ENCODE measurements at regions not wholly inside any gene's neighbourhood (a gene's known extent, or its start where the extent isn't known, plus 50 kb on each side); places are given as distances from the start of the nearest gene placed in this dataset.

GRCh38 chr7:81600608-81601007, 169.2 kb downstream of the HGF start:
- H3K9ac ChIP-seq (replicated peaks; ENCODE audit: extremely low read depth, insufficient read depth, low read length): no peak overlapping the region
- H2AFZ ChIP-seq (ENCODE audit: low read depth, low read length): no peak overlapping the region
- FAIRE-seq: no peak
- BruUV-seq (replicated peaks): no TSS peak
- no peak for DNase-seq (ENCODE audit: low read depth, low spot score)
- H3K4me2 ChIP-seq (ENCODE audit: insufficient read depth, low read length): no peak overlapping the region
- H3K4me3 ChIP-seq (replicated peaks in 1 of 3; ENCODE audit: insufficient read depth in 1 of 3, low read depth in 1 of 3, low read length in 3 of 3): no peak overlapping the region
- intact Hi-C loops (cut with micrococcal nuclease) (no loop called here), dilution Hi-C loops (cut with MboI; ENCODE audit: extremely low pct_ligation_motif_present, low sequenced_read_pairs) (no loop called here)
- ChIA-PET CTCF (no interaction called here), POLR2A (no interaction called here)
- no peaks in the 10 kb centered on the region for H4K20me1 ChIP-seq (replicated peaks; ENCODE audit: control insufficient read depth, extremely low read depth, insufficient read depth, low read length)
- H3K9me1 ChIP-seq (replicated peaks; ENCODE audit: control insufficient read depth, extremely low read depth, insufficient read depth, low read length): no peaks in the 10 kb centered on the region
- H3K36me3 ChIP-seq (ENCODE audit: control insufficient read depth in 2 of 2, extremely low read depth in 1 of 2, insufficient read depth in 2 of 2, low read length in 2 of 2): no peaks in the 10 kb centered on the region
- no peaks in the 10 kb centered on the region for H3K79me2 ChIP-seq (ENCODE audit: control insufficient read depth, insufficient read depth, low read length)
- H3K4me1 ChIP-seq (ENCODE audit: control insufficient read depth, extremely low read depth, insufficient read depth, low read length): no peaks in the 10 kb centered on the region
- no peak for TF ChIP-seq EZH2 (IDR thresholded peaks at IDR 0.05; ENCODE audit: borderline replicate concordance, low read depth, low read length, severe bottlenecking)
- no peak for TF ChIP-seq GATA2 (IDR thresholded peaks at IDR 0.05; ENCODE audit: insufficient read depth, insufficient read length, low read depth, low read length)
- TF ChIP-seq MAX (IDR thresholded peaks at IDR 0.05; ENCODE audit: insufficient read depth, insufficient read length): no peak
- TF ChIP-seq POLR2AphosphoS5 (IDR thresholded peaks at IDR 0.05; ENCODE audit: insufficient read depth, low read depth, low read length): no peak
- TF ChIP-seq POLR2A (IDR thresholded peaks at IDR 0.05; ENCODE audit: low read depth, low read length): no peak
- TF ChIP-seq JUN (IDR thresholded peaks at IDR 0.05; ENCODE audit: borderline replicate concordance, insufficient read depth, insufficient read length, low read depth): no peak
- TF ChIP-seq FOS (IDR thresholded peaks at IDR 0.05; ENCODE audit: borderline replicate concordance, insufficient read depth, low read length): no peak
- no peak for TF ChIP-seq CTCF (IDR thresholded peaks at IDR 0.05; ENCODE audit: extremely low read depth in 1 of 2, insufficient read depth in 1 of 2, low read depth in 1 of 2, low read length in 2 of 2)
- TF ChIP-seq MYC (IDR thresholded peaks at IDR 0.05; ENCODE audit: low read depth, low read length): no peak
- H3K27ac ChIP-seq (ENCODE audit: insufficient read depth, low read depth, low read length): no peak overlapping the region
- H3K27me3 ChIP-seq (ENCODE audit: control insufficient read depth in 2 of 2, insufficient read depth in 2 of 2, low read length in 2 of 2): no peaks in the 10 kb centered on the region
- H3K9me3 ChIP-seq (replicated peaks; ENCODE audit: control insufficient read depth, insufficient read depth, low read length): no peaks in the 10 kb centered on the region
